Osteoblast (primary cell): ENCODE measurements at regions not wholly inside any gene's neighbourhood (a gene's known extent, or its start where the extent isn't known, plus 50 kb on each side); places are given as distances from the start of the nearest gene placed in this dataset.

ENCODE experiments used
- DNase-seq: peaks from one replicate; pipeline ENCODE4 v3.0.0; 2011; ENCODE audit warnings: low spot score, mixed read lengths; ENCODE audit not compliant: insufficient read length; ENCODE audit errors: missing footprints
- H2AFZ ChIP-seq: 2 replicates; pipeline ENCODE4 v1.6.0; 2011; ENCODE audit warnings: mild to moderate bottlenecking, low read length
- H3K27ac ChIP-seq: 2 replicates; pipeline ENCODE4 v1.5.1; 2011; ENCODE audit warnings: mild to moderate bottlenecking, low read depth, low read length, moderate library complexity
- H3K27me3 ChIP-seq: 2 replicates; pipeline ENCODE4 v1.6.0; 2012; ENCODE audit warnings: mild to moderate bottlenecking, control low read depth, inconsistent platforms, low read length, moderate library complexity; ENCODE audit not compliant: insufficient read depth
- H3K36me3 ChIP-seq: 2 replicates; pipeline ENCODE4 v1.5.1; 2011; ENCODE audit warnings: mild to moderate bottlenecking, low read length, control low read depth, moderate library complexity; ENCODE audit not compliant: insufficient read depth
- H3K4me1 ChIP-seq: 2 replicates; pipeline ENCODE4 v1.5.1; 2011; ENCODE audit warnings: mild to moderate bottlenecking, low read length, control low read depth, moderate library complexity; ENCODE audit not compliant: insufficient read depth
- H3K4me2 ChIP-seq: 2 replicates; pipeline ENCODE4 v1.6.0; 2011; ENCODE audit warnings: mild to moderate bottlenecking, low read length; ENCODE audit not compliant: insufficient read depth
- H3K4me3 ChIP-seq: fragments of 200-600 bp; sonication (generic); 3 replicates; pipeline ENCODE4 v1.5.1; 2012; ENCODE audit warnings: mild to moderate bottlenecking, low read length, inconsistent platforms; ENCODE audit not compliant: insufficient read depth
- H3K79me2 ChIP-seq: 2 replicates; pipeline ENCODE4 v1.6.0; 2012; ENCODE audit warnings: mild to moderate bottlenecking, low read length, control low read depth, inconsistent platforms; ENCODE audit not compliant: insufficient read depth
- H3K9me3 ChIP-seq: 2 replicates; pipeline ENCODE4 v1.5.1; 2011; ENCODE audit warnings: low read depth, low read length, control low read depth
- H4K20me1 ChIP-seq: 2 replicates; pipeline ENCODE4 v1.6.0; 2012; ENCODE audit warnings: mild to moderate bottlenecking, low read length, control low read depth; ENCODE audit not compliant: insufficient read depth
- TF ChIP-seq, protein P1 (sequence below): IDR thresholded peaks from 2 replicates; pipeline ENCODE4 v1.5.1; 2011; ENCODE audit warnings: mild to moderate bottlenecking, low read depth, low read length, moderate library complexity; ENCODE audit errors: extremely low read depth

GRCh38 chr9:32306006-32306405 lies 78.4 kb upstream of the ACO1 start:
- H3K27me3 ChIP-seq = no peaks in the 10 kb centered on the region
- no peak for DNase-seq
- TF ChIP-seq, protein P1, sequence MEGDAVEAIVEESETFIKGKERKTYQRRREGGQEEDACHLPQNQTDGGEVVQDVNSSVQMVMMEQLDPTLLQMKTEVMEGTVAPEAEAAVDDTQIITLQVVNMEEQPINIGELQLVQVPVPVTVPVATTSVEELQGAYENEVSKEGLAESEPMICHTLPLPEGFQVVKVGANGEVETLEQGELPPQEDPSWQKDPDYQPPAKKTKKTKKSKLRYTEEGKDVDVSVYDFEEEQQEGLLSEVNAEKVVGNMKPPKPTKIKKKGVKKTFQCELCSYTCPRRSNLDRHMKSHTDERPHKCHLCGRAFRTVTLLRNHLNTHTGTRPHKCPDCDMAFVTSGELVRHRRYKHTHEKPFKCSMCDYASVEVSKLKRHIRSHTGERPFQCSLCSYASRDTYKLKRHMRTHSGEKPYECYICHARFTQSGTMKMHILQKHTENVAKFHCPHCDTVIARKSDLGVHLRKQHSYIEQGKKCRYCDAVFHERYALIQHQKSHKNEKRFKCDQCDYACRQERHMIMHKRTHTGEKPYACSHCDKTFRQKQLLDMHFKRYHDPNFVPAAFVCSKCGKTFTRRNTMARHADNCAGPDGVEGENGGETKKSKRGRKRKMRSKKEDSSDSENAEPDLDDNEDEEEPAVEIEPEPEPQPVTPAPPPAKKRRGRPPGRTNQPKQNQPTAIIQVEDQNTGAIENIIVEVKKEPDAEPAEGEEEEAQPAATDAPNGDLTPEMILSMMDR = no peak
- no peak overlapping the region for H2AFZ ChIP-seq
- H4K20me1 ChIP-seq = no peaks in the 10 kb centered on the region
- H3K36me3 ChIP-seq = no peaks in the 10 kb centered on the region
- H3K27ac ChIP-seq = no peak overlapping the region
- H3K4me1 ChIP-seq = no peaks in the 10 kb centered on the region
- H3K79me2 ChIP-seq = no peaks in the 10 kb centered on the region
- H3K4me3 ChIP-seq = no peak overlapping the region
- H3K9me3 ChIP-seq = no peaks in the 10 kb centered on the region
- H3K4me2 ChIP-seq = no peak overlapping the region

DNA sequence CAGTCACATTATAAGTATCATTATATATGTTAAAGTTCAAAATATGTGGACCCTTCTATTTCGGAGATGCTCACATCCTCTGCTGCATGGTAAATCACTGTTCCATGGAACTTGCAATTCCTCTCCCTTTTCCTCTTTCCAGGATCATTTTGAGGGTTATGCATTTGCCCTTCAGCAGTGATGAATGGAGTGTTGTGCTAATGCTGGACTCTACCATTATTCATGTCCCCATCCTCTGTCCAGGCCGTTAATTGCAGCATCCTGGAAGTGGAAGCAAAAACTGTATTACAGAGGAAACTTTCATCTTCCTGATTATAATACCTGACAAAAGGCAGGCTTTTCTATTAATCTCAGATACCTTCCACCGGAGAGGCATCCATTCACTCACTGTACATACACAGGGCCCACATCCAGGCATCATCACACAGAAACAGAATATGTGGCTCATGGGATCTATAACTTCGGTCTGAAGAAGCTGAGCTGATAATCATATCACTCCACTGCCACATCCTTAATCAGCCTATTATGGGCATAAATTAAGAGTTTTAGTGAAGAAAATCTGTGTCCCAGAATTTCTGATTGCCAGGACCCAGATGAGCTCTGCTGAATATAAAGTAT lies 65.0 kb upstream of the ACO1 start:
- Histone ChIP-seq H3K4me2 (no peak overlapping the region), H3K4me1 (no peaks in the 10 kb centered on the region), H3K79me2 (no peaks in the 10 kb centered on the region), H3K36me3 (no peaks in the 10 kb centered on the region), H3K27ac (no peak overlapping the region), H4K20me1 (no peaks in the 10 kb centered on the region), H2AFZ (no peak overlapping the region), H3K9me3 (no peaks in the 10 kb centered on the region), H3K4me3 (no peak overlapping the region), H3K27me3 (no peaks in the 10 kb centered on the region)
- TF ChIP-seq, protein P1 = no peak
- DNase-seq = no peak

DNA sequence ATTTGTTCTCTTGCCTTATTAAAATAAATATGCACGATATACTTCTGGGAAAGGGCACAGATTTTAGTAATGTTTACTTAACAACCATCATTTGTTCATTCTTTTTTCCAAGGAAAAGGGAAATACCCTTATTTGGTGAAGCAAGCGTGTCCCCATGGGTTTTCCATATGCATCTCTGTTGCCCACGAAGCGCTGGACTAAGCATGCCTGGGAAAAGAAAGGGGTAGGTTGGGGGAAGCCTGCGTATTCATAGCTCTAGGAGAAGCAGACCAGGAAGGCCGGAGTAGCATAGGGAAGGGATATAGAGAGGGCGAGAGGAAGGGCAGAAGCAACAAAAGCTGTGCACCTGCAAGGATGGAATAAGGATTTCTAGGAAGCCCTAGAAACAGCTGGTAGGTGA lies 61.8 kb upstream of the ACO1 start:
- no peaks in the 10 kb centered on the region for H3K27me3 ChIP-seq
- no peak overlapping the region for H3K27ac ChIP-seq
- TF ChIP-seq, protein P1 = no peak
- H4K20me1 ChIP-seq = no peaks in the 10 kb centered on the region
- H3K36me3 ChIP-seq = no peaks in the 10 kb centered on the region
- H2AFZ ChIP-seq = no peak overlapping the region
- no peak overlapping the region for H3K4me3 ChIP-seq
- H3K9me3 ChIP-seq = no peaks in the 10 kb centered on the region
- H3K79me2 ChIP-seq = no peaks in the 10 kb centered on the region
- no peaks in the 10 kb centered on the region for H3K4me1 ChIP-seq
- no peak overlapping the region for H3K4me2 ChIP-seq
- no peak for DNase-seq

DNA sequence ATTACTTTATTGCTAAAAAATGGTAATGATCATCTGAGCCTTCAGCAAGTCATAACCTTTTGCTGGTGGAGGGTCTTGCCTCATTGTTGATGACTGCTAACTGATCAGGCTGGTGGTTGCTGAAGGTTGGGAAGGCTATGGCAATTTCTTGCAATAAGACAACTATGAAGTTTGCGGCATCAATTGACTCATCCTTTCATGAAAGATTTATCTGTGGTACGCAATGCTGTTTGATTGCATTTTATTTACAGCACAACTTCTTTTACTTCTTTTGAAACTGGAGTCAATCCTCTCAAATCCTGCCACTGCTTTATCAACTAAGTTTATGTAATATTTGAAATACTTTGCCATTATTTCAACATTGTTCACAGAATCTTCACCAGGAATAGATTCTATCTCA lies 58.3 kb upstream of the ACO1 start:
- no peaks in the 10 kb centered on the region for H3K9me3 ChIP-seq
- H3K4me1 ChIP-seq = no peaks in the 10 kb centered on the region
- H3K4me2 ChIP-seq = no peak overlapping the region

More for the DNA sequence above, 58.3 kb upstream of the ACO1 start:
- TF ChIP-seq, protein P1 = no peak
- H3K36me3 ChIP-seq = no peaks in the 10 kb centered on the region
- H2AFZ ChIP-seq = no peak overlapping the region
- H3K4me3 ChIP-seq = no peak overlapping the region
- no peaks in the 10 kb centered on the region for H3K79me2 ChIP-seq
- H3K27ac ChIP-seq = no peak overlapping the region
- DNase-seq = no peak
- no peaks in the 10 kb centered on the region for H4K20me1 ChIP-seq
- H3K27me3 ChIP-seq = no peaks in the 10 kb centered on the region
